ENCODE measurements at regions not wholly inside any gene's neighbourhood (a gene's known extent, or its start where the extent isn't known, plus 50 kb on each side); places are given as distances from the start of the nearest gene placed in this dataset.

- Histone ChIP-seq H3K4me3 (ENCODE audit: low read length in 2 of 2) (no peak overlapping the region), H3K23ac (ENCODE audit: low read depth, low read length, poor library complexity) (no peak overlapping the region)
- DNase-seq (ENCODE audit: low spot score) = no peak
These were observed 528.6 kb downstream of the ANKRD50 start for GRCh38 chr4:124183926-124184325.

GRCh38 chr4:124184792-124185191 lies 527.7 kb downstream of the ANKRD50 start:
- Histone ChIP-seq H4K8ac (ENCODE audit: low read depth, low read length) (no peak overlapping the region), H3K14ac (ENCODE audit: low read length) (no peak overlapping the region), H3K27ac (replicated peaks; ENCODE audit: low read length) (no peak overlapping the region), H3K4ac (ENCODE audit: low read length) (no peak overlapping the region), H3K18ac (ENCODE audit: low read length) (no peak overlapping the region), H2BK15ac (ENCODE audit: low read length) (no peak overlapping the region), H2AFZ (ENCODE audit: low read length) (no peak overlapping the region), H4K91ac (ENCODE audit: low read depth, low read length, poor library complexity) (no peak overlapping the region), H3K4me1 (ENCODE audit: control insufficient read depth in 2 of 2, insufficient read depth in 1 of 2, low read depth in 1 of 2, low read length in 2 of 2) (no peaks in the 10 kb centered on the region), H2BK12ac (ENCODE audit: low read length) (no peak overlapping the region), H3K9me3 (replicated peaks in 1 of 2; ENCODE audit: control insufficient read depth in 2 of 2, insufficient read depth in 1 of 2, low read depth in 1 of 2, low read length in 2 of 2) (peaks cover 0 to 2% of the 10 kb centered on the region in 2 donors), H3K4me2 (ENCODE audit: insufficient read depth, low read length, poor library complexity, severe bottlenecking) (no peak overlapping the region), H3K9ac (ENCODE audit: low read depth, low read length, poor library complexity) (no peak overlapping the region), H2AK5ac (ENCODE audit: low read depth, low read length) (no peak overlapping the region), H3K79me1 (ENCODE audit: low read depth, low read length) (no peaks in the 10 kb centered on the region), H2BK5ac (ENCODE audit: low read length) (no peak overlapping the region), H3K23ac (ENCODE audit: low read depth, low read length, poor library complexity) (no peak overlapping the region), H3K27me3 (ENCODE audit: control insufficient read depth in 3 of 3, insufficient read depth in 3 of 3, low read depth in 1 of 3, low read length in 3 of 3) (no peaks in the 10 kb centered on the region), H3K36me3 (replicated peaks in 1 of 2; ENCODE audit: control insufficient read depth in 2 of 2, insufficient read depth in 2 of 2, low read length in 2 of 2) (no peaks in the 10 kb centered on the region), H2BK120ac (ENCODE audit: low read depth, low read length) (no peak overlapping the region), H3K4me3 (ENCODE audit: low read length in 2 of 2) (no peak overlapping the region)
- no CpG with 5 or more reads among the region's 1 CpG for WGBS, 2 donors (ENCODE audit: extremely low coverage in 2 of 2, insufficient read length in 2 of 2, insufficient replicate concordance in 1 of 2)
- no peak for DNase-seq (ENCODE audit: low spot score)

More at GRCh38 chr4:124183926-124184325, 528.6 kb downstream of the ANKRD50 start:
- no peak overlapping the region for H3K9ac ChIP-seq (ENCODE audit: low read depth, low read length, poor library complexity)
- no peak overlapping the region for H2BK15ac ChIP-seq (ENCODE audit: low read length)
- no peak overlapping the region for H3K4ac ChIP-seq (ENCODE audit: low read length)
- no peaks in the 10 kb centered on the region for H3K27me3 ChIP-seq (ENCODE audit: control insufficient read depth in 3 of 3, insufficient read depth in 3 of 3, low read depth in 1 of 3, low read length in 3 of 3)
- no peak overlapping the region for H3K14ac ChIP-seq (ENCODE audit: low read length)
- H3K18ac ChIP-seq (ENCODE audit: low read length) = no peak overlapping the region
- no peak overlapping the region for H2BK5ac ChIP-seq (ENCODE audit: low read length)
- H3K4me2 ChIP-seq (ENCODE audit: insufficient read depth, low read length, poor library complexity, severe bottlenecking) = no peak overlapping the region
- no peaks in the 10 kb centered on the region for H3K4me1 ChIP-seq (ENCODE audit: control insufficient read depth in 2 of 2, insufficient read depth in 1 of 2, low read depth in 1 of 2, low read length in 2 of 2)
- H2AK5ac ChIP-seq (ENCODE audit: low read depth, low read length) = no peak overlapping the region
- no peaks in the 10 kb centered on the region for H3K79me1 ChIP-seq (ENCODE audit: low read depth, low read length)
- no peaks in the 10 kb centered on the region for H3K36me3 ChIP-seq (replicated peaks in 1 of 2; ENCODE audit: control insufficient read depth in 2 of 2, insufficient read depth in 2 of 2, low read length in 2 of 2)
- no peak overlapping the region for H3K27ac ChIP-seq (replicated peaks; ENCODE audit: low read length)
- H4K91ac ChIP-seq (ENCODE audit: low read depth, low read length, poor library complexity) = no peak overlapping the region
- H4K8ac ChIP-seq (ENCODE audit: low read depth, low read length) = no peak overlapping the region
- H2BK12ac ChIP-seq (ENCODE audit: low read length) = no peak overlapping the region
- no peak overlapping the region for H2AFZ ChIP-seq (ENCODE audit: low read length)
- H3K9me3 ChIP-seq (replicated peaks in 1 of 2; ENCODE audit: control insufficient read depth in 2 of 2, insufficient read depth in 1 of 2, low read depth in 1 of 2, low read length in 2 of 2) = peaks cover 0 to 2% of the 10 kb centered on the region in 2 donors
- no peak overlapping the region for H2BK120ac ChIP-seq (ENCODE audit: low read depth, low read length)

- no peak overlapping the region for H4K8ac ChIP-seq (ENCODE audit: low read depth, low read length)
- H3K9ac ChIP-seq (ENCODE audit: low read depth, low read length, poor library complexity) = no peak overlapping the region
- no peak overlapping the region for H2BK5ac ChIP-seq (ENCODE audit: low read length)
- no peaks in the 10 kb centered on the region for H3K79me1 ChIP-seq (ENCODE audit: low read depth, low read length)
- no peak overlapping the region for H3K4me3 ChIP-seq (ENCODE audit: low read length in 2 of 2)
- no peaks in the 10 kb centered on the region for H3K27me3 ChIP-seq (ENCODE audit: control insufficient read depth in 3 of 3, insufficient read depth in 3 of 3, low read depth in 1 of 3, low read length in 3 of 3)
- no peak overlapping the region for H2AFZ ChIP-seq (ENCODE audit: low read length)
- H3K18ac ChIP-seq (ENCODE audit: low read length) = no peak overlapping the region
- H4K91ac ChIP-seq (ENCODE audit: low read depth, low read length, poor library complexity) = no peak overlapping the region
- H3K23ac ChIP-seq (ENCODE audit: low read depth, low read length, poor library complexity) = no peak overlapping the region
- H2BK120ac ChIP-seq (ENCODE audit: low read depth, low read length) = no peak overlapping the region
- no peak overlapping the region for H3K14ac ChIP-seq (ENCODE audit: low read length)
- no peaks in the 10 kb centered on the region for H3K36me3 ChIP-seq (replicated peaks in 1 of 2; ENCODE audit: control insufficient read depth in 2 of 2, insufficient read depth in 2 of 2, low read length in 2 of 2)
- peaks cover 0 to 9% of the 10 kb centered on the region in 2 donors for H3K9me3 ChIP-seq (replicated peaks in 1 of 2; ENCODE audit: control insufficient read depth in 2 of 2, insufficient read depth in 1 of 2, low read depth in 1 of 2, low read length in 2 of 2)
- H2BK15ac ChIP-seq (ENCODE audit: low read length) = no peak overlapping the region
- no peak for DNase-seq (ENCODE audit: low spot score)
- WGBS, 2 donors (ENCODE audit: extremely low coverage in 2 of 2, insufficient read length in 2 of 2, insufficient replicate concordance in 1 of 2) = no CpG with 5 or more reads among the region's 2 CpGs
- no peak overlapping the region for H2AK5ac ChIP-seq (ENCODE audit: low read depth, low read length)
- no peaks in the 10 kb centered on the region for H3K4me1 ChIP-seq (ENCODE audit: control insufficient read depth in 2 of 2, insufficient read depth in 1 of 2, low read depth in 1 of 2, low read length in 2 of 2)
- no peak overlapping the region for H3K27ac ChIP-seq (replicated peaks; ENCODE audit: low read length)
- no peak overlapping the region for H3K4ac ChIP-seq (ENCODE audit: low read length)
- no peak overlapping the region for H3K4me2 ChIP-seq (ENCODE audit: insufficient read depth, low read length, poor library complexity, severe bottlenecking)
- H2BK12ac ChIP-seq (ENCODE audit: low read length) = no peak overlapping the region
These were observed 523.9 kb downstream of the ANKRD50 start for GRCh38 chr4:124188595-124188994.

- H3K23ac ChIP-seq (ENCODE audit: low read depth, low read length, poor library complexity) = no peak overlapping the region
- no peak overlapping the region for H2BK5ac ChIP-seq (ENCODE audit: low read length)
- no peak overlapping the region for H3K4me3 ChIP-seq (ENCODE audit: low read length in 2 of 2)
- DNase-seq (ENCODE audit: low spot score) = no peak
- no peak overlapping the region for H2AK5ac ChIP-seq (ENCODE audit: low read depth, low read length)
- no peak overlapping the region for H3K9ac ChIP-seq (ENCODE audit: low read depth, low read length, poor library complexity)
- H3K9me3 ChIP-seq (replicated peaks in 1 of 2; ENCODE audit: control insufficient read depth in 2 of 2, insufficient read depth in 1 of 2, low read depth in 1 of 2, low read length in 2 of 2) = peaks cover 0 to 9% of the 10 kb centered on the region in 2 donors
- H3K14ac ChIP-seq (ENCODE audit: low read length) = no peak overlapping the region
- no peak overlapping the region for H4K91ac ChIP-seq (ENCODE audit: low read depth, low read length, poor library complexity)
- no peaks in the 10 kb centered on the region for H3K79me1 ChIP-seq (ENCODE audit: low read depth, low read length)
- no peak overlapping the region for H2BK120ac ChIP-seq (ENCODE audit: low read depth, low read length)
- H3K18ac ChIP-seq (ENCODE audit: low read length) = no peak overlapping the region
- H3K36me3 ChIP-seq (replicated peaks in 1 of 2; ENCODE audit: control insufficient read depth in 2 of 2, insufficient read depth in 2 of 2, low read length in 2 of 2) = no peaks in the 10 kb centered on the region
- no peak overlapping the region for H4K8ac ChIP-seq (ENCODE audit: low read depth, low read length)
- no peaks in the 10 kb centered on the region for H3K4me1 ChIP-seq (ENCODE audit: control insufficient read depth in 2 of 2, insufficient read depth in 1 of 2, low read depth in 1 of 2, low read length in 2 of 2)
- H2BK15ac ChIP-seq (ENCODE audit: low read length) = no peak overlapping the region
- H3K4ac ChIP-seq (ENCODE audit: low read length) = no peak overlapping the region
- H2AFZ ChIP-seq (ENCODE audit: low read length) = no peak overlapping the region
- H3K27me3 ChIP-seq (ENCODE audit: control insufficient read depth in 3 of 3, insufficient read depth in 3 of 3, low read depth in 1 of 3, low read length in 3 of 3) = no peaks in the 10 kb centered on the region
- H2BK12ac ChIP-seq (ENCODE audit: low read length) = no peak overlapping the region
- WGBS, 2 donors (ENCODE audit: extremely low coverage in 2 of 2, insufficient read length in 2 of 2, insufficient replicate concordance in 1 of 2) = no CpG with 5 or more reads among the region's 1 CpG
- H3K4me2 ChIP-seq (ENCODE audit: insufficient read depth, low read length, poor library complexity, severe bottlenecking) = no peak overlapping the region
- no peak overlapping the region for H3K27ac ChIP-seq (replicated peaks; ENCODE audit: low read length)
These were observed 523.0 kb downstream of the ANKRD50 start for GRCh38 chr4:124189545-124189944.
